HG03196 (cell line): ENCODE measurements at regions not wholly inside any gene's neighbourhood (a gene's known extent, or its start where the extent isn't known, plus 50 kb on each side); places are given as distances from the start of the nearest gene placed in this dataset.

ENCODE experiments used
- ATAC-seq: cut with Tn5 transposase; IDR thresholded peaks from one replicate; pipeline ENCODE4 v1.9.1; 2021; ENCODE audit not compliant: unreplicated experiment

DNA sequence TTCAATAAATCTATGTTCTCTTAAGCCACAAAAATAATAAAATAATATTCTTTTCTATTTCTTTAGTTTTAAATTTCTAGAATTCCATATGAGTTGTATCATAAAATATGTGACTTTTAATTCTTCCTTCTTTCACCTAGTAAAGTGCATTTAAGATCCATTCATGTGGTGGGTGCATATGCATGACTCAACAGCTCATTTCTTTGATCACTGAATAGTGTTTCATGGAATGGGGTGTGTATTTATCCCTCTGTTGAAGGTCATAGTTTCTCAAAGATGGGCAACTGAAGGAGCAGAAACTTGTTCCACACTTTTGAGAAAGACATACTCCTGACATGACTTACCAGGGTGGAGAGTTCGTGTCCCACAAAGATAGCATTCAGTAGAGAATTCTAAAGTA is 1230.3 kb upstream of the AGA start:
- ATAC-seq, result no peak

DNA sequence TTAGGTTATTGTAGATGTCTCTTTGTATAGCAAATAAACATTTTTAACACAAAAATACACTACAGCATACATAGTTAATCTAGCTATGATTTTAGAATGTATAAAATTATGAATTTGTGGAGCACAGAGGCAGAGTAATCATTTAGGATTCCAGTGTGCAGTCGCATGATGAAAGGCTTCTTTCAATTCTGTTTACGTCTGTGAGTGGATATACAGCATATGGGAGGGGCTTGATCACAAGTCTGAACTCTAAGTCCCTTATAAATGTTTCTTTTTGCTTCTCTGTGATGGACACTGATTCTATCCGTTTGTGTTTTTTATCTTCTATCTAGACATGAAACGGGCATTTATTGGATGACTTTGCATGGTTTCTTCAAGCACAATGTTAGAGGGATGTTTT is 1239.6 kb upstream of the AGA start:
- no peak for ATAC-seq

DNA sequence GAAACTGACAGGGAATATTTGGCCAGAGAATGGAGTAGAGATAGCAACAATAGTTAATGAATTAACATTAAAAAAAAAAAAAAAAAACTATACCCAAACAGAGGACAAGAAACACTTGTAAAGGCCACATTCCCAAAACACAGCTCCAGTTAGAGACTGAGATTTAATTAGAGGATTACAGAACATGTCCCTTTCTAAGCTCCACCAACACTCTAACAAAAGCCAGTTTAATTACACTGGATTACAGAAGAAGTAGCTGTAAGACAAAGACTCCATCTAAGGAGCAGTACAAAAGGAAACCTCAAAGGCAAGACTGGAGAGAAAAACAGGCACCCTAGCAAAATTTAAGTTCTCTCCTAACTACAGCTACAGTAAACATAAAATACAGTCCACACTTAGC is 1247.7 kb upstream of the AGA start:
- no peak for ATAC-seq

DNA sequence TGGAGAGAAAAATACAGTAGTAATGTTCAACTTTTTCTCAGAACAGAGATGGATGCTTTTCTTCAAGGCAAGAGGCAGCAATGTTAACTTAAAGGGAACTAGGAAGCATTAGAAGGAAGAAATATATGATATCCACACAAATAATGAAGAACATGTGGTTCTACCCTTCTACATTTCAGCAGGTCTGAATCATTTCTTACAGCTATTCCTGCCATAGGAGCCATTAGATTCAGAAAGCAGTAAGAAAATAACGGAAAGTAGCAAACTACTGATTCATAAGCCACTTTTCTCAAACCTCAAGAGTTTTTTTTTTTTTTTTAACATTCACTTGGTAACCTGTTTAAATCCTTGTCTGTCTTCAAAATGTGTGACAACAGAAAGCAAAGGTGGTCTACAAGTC is 1251.6 kb upstream of the AGA start:
- no peak for ATAC-seq

DNA sequence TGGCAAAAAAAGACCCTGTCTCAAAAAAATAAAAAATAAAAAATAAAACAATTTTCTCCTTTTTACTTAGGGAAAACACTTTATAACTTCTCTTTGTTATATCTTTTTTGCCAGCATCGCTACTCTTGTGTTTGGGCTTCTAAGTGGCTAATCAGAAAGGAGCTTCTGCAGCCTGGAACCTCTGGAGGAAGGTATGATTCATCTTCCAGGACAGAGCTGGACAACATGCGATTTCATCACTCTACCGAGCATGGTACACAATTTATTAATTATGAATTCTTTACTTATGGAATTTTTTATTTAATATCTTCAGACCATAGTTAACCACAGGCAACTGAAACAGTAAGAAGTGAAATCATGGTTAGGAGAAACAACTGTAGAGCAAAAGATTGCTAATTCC is 1254.3 kb upstream of the AGA start:
- ATAC-seq, result no peak

DNA sequence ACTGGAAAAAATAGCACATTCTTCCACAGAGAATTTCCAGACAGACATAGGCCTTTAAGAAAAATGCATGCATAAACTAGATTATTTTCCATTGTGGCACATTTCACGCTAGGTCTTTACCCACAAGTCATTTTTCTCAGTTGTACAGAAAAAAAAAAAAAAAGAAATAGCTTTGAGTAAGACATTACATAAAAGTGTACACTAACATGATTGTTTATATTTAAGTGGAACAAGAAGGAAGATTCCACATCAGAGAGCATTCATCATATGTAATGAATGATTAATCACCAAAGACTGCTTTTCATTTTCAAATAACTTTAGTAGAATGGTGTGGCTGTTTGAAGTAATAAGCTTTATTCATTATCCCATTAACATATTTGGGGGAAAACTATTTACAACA is 1270.2 kb upstream of the AGA start:
- ATAC-seq, result no peak

DNA sequence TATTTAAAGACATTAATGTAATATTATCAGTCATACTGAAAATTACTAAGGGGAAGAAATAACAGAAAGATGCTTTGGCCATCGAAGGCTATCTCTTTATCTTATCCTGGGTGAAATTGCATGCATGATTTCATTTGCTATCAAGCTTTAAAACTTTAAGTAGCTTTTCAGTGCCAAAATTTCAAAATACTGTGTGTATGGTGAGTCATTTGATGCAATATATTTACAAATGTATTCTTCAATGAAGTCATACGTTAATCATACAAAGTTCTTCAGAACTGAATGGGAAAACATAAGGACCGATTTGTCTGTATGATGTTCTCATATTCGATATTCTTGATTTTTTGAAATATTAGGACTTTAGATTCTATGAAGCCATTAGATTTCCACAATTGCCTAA is 1295.8 kb upstream of the AGA start:
- no peak for ATAC-seq

- ATAC-seq, result no peak
Observed at GRCh38 chr4:178745203-178745602, 1303.0 kb upstream of the AGA start.

DNA sequence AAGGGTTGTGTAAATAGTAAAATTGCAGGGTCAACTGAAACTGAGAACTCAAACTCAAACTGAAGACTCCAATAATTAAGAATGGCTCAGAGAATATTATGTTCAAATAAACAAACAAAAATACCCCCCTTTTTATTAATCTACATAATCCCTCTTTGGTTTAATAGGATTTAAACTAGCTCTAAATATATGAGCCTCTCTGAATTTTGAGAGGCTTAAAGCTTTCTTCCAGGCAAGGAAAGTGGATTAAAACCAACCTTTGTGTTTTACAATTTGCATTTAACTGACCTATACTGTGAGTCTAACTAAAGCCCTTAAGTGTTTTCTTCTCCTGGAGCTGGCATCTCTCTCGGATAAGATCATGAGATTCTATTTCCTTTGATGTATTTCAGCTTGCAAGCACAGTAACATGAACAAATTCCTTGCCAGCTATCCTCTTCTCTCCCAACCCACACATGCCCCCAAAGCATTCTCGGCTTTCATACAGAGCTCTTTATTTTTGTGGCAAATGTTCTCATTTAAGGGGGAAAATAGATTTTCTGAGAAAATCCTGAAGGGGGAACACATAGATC is 1310.8 kb upstream of the AGA start:
- ATAC-seq, result no peak

GRCh38 chr4:178778496-178778895 is 1336.3 kb upstream of the AGA start:
- no peak for ATAC-seq

DNA sequence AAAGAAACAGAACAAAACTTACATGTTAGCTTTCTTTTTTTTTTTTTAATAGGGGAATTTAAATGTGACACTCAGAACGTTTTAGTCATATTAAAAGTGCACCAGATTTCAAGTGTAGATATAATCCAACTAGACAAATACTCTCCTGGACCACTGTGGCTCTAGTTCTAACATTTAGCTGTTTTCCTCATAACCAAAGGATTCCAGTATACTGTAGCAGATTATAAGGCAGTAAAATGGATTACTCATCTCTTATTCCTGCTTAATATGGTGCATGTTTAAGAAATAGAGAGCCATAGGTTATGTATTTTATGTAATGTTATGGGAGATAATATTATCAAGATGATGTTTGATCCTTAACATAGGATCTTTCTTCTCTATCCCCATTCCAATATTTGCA is 1339.5 kb upstream of the AGA start:
- ATAC-seq, result no peak

DNA sequence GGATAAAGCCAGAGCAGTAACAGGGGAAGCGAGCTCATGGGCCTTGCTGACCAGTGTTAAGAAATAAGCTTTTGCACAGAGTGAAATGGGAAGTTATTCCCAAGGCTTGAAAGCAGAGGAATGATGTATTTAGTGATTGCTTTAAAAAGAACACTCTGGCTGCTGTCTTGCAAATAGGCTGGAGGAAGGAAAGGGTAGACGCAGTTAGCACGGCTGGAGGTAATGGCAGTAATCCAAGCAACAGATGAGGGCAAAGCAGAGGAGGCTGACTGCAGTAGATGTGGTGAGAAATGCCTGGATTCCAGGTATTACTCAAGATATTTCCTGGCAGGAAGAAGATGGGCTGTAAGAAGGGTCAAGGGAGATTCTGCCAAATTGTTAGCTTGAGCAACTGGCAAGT is 1342.3 kb upstream of the AGA start:
- no peak for ATAC-seq

DNA sequence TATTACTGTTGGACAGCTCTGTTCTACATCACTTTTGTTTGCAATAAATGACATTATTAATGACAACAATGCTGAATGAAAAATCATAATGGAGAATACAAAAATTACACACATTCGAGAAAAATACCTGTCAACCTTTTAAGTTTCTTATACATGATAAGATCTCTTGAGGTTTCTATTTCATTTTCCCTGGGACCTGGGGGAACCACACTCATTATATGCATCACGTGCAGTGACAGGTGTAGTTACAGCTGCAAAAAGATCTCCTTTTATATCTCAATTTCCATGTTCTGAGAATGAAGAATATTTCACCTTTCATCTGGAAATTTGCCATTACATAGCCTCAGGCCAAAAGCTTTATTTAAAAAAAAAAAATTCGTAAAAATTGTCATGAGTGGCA is 1347.0 kb upstream of the AGA start:
- no peak for ATAC-seq

DNA sequence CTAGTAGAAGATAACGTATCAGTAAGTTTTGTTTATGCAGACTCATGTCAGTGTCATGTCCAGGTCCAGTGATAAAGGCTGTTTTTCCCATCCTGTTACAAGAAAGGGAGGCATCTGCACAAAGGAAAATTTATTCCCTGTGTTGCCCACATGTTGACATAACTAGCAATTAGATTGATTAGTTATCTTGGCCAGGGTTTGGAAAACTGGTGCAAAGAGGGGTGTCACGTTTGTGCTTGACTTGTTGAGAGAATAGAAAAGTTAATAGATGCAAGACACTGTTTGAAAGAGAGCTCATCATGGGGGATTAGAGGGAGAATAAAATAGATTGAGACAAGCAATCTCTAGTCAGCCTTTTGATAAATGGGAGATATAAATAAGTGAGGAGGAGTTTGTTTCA is 1357.0 kb upstream of the AGA start:
- ATAC-seq, result no peak

DNA sequence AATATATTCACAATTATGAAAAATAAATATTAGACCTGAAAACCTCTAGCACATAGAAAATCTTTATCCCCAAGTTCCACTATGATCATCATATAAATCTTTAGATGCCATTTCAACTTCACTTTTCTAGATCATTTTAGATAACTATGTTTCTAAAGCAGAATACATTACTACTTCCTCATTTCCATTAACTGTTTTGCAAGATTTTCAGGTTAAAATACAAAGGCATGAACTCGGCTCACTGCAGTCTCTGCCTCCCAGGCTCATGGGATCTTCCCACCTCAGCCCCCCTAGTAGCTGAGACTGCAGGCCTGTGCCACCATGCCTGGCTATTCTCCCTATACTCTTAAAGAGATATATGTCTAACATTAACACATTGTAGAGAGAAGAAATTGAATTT is 1365.9 kb upstream of the AGA start:
- no peak for ATAC-seq

- ATAC-seq, result no peak
Observed at GRCh38 chr4:178809921-178810320, 1367.7 kb upstream of the AGA start.

- no peak for ATAC-seq
Observed at GRCh38 chr4:178811356-178811755, 1369.1 kb upstream of the AGA start.

DNA sequence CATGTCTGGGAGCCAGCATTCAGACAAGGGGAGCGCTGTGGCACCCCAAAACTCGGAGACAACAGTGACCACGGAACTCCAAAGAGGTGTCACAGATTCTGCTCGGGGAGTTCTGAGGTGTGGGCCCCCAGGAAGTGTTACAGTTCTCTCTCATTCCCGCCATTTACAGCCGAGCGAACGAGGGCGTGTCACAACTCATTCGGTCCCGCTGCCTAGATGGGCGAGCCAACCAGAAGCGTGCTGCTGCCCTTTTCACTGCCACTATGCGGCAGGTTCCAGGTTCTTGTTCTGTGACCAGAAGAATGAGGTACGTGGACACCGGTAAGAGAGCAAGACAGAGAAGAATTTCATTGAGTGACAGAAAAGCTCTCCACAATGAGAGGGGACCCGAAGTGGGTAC is 1370.6 kb upstream of the AGA start:
- no peak for ATAC-seq

GRCh38 chr4:178814908-178815307 is 1372.7 kb upstream of the AGA start:
- ATAC-seq, result no peak

DNA sequence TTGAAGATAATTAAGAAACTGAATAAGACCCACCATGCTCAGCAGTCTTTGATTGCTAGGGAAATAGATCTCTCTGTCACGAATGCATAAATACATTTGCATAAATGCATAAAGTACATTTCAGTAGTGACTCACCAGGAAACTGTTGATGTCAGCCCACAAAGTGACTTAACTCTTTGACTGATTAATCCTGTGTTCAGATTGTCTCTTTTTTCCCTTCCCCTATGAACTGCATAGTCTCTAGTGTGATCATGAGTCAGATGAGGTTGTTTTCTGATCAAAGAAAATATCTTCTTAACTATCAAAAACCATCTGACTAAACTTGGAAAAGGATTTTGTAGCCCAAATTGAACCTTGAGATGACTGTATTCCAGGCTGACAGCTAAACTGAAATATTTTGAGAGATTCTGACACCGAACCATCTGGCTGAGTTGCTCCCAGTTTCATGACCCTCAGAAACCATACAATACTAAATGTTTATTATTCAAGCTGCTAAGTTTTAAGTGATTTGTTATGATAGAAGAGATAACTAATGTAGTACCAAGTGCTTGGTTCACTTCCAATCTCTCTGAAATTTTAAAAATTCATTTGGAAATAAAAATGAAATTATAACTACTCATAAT is 1381.5 kb upstream of the AGA start:
- ATAC-seq, result no peak

GRCh38 chr4:178836865-178837264 is 1394.6 kb upstream of the AGA start:
- no peak for ATAC-seq

GRCh38 chr4:178838776-178839175 is 1396.5 kb upstream of the AGA start:
- no peak for ATAC-seq

- ATAC-seq, result no peak
Observed at GRCh38 chr4:178856139-178856800, 1414.0 kb upstream of the AGA start.
